HEK293 (cell line): ENCODE measurements at regions not wholly inside any gene's neighbourhood (a gene's known extent, or its start where the extent isn't known, plus 50 kb on each side); places are given as distances from the start of the nearest gene placed in this dataset.

Experiments used
- CTCF ChIA-PET: fragments of 350-600 bp; formaldehyde crosslinking; extraction: SDS; loops from one replicate; lab custom pipeline; 2021; ENCODE audit warnings: antibody characterized with exemption; lab: Yijun Ruan, JAX
- POLR2A ChIA-PET: fragments of 300-600 bp; formaldehyde crosslinking; extraction: SDS; loops from one replicate; lab custom pipeline; 2020; ENCODE audit warnings: antibody characterized with exemption, inconsistent platforms; lab: Yijun Ruan, JAX
- H3K27ac ChIP-seq: fragments of 200-500 bp; sonication (Bioruptor generic); 2 replicates; pipeline ENCODE4 v1.5.1; 2014; ENCODE audit warnings: low read depth, low read length, control low read depth, inconsistent platforms; ENCODE audit errors: extremely low read depth
- H3K36me3 ChIP-seq, 2 experiments: fragments of 200-500 bp in 1 of 2; sonication (Bioruptor generic) in 1 of 2; 1 replicate in 1 of 2; 2 replicates in 1 of 2; pipeline ENCODE4 v1.5.1; 2014 to 2017; ENCODE audit warnings: inconsistent platforms in 2 of 2, low read length in 2 of 2; ENCODE audit not compliant: control insufficient read depth in 2 of 2, insufficient read depth in 1 of 2
- H3K4me1 ChIP-seq: fragments of 200-500 bp; sonication (Bioruptor generic); 2 replicates; pipeline ENCODE4 v1.5.1; 2014; ENCODE audit warnings: mild to moderate bottlenecking, low read length, inconsistent platforms; ENCODE audit not compliant: control insufficient read depth, insufficient read depth
- H3K4me3 ChIP-seq: 2 replicates; pipeline ENCODE4 v1.5.1; 2011; ENCODE audit warnings: low read depth, mild to moderate bottlenecking, control low read depth, low read length, moderate library complexity
- H3K9me3 ChIP-seq: fragments of 200-500 bp; sonication (Bioruptor generic); 2 replicates; pipeline ENCODE4 v1.5.1; 2014; ENCODE audit warnings: low read depth, low read length, inconsistent platforms; ENCODE audit not compliant: control insufficient read depth, insufficient read depth
- GLIS2 ChIP-seq: fragments of 450-650 bp; formaldehyde crosslinking; IDR thresholded peaks from 2 replicates; pipeline ENCODE4 v1.5.1; 2016; ENCODE audit warnings: missing biosample characterization, missing genetic modification characterization
- HIC1 ChIP-seq: fragments of 450-650 bp; formaldehyde crosslinking; IDR thresholded peaks from 2 replicates; pipeline ENCODE4 v1.5.1; 2016; ENCODE audit warnings: missing biosample characterization, missing genetic modification characterization
- PRDM1 ChIP-seq: fragments of 450-650 bp; formaldehyde crosslinking; IDR thresholded peaks from 2 replicates; pipeline ENCODE4; 2016; ENCODE audit warnings: missing biosample characterization, missing genetic modification characterization
- PRDM2 ChIP-seq: fragments of 450-650 bp; formaldehyde crosslinking; IDR thresholded peaks from 2 replicates; pipeline ENCODE4 v1.5.1; 2016; ENCODE audit warnings: missing biosample characterization, missing genetic modification characterization, borderline replicate concordance
- SALL2 ChIP-seq: fragments of 450-650 bp; formaldehyde crosslinking; IDR thresholded peaks from 2 replicates; pipeline ENCODE4 v1.5.0; 2017; ENCODE audit warnings: missing biosample characterization, mild to moderate bottlenecking, missing genetic modification characterization, borderline replicate concordance
- SETDB1 ChIP-seq: IDR thresholded peaks from one replicate; pipeline ENCODE4 v1.6.1; 2017; ENCODE audit warnings: mild to moderate bottlenecking, low read length, moderate library complexity, mixed read lengths; ENCODE audit not compliant: insufficient read length
- SP2 ChIP-seq: fragments of 450-650 bp; formaldehyde crosslinking; IDR thresholded peaks from 2 replicates; pipeline ENCODE4 v1.5.1; 2016; ENCODE audit warnings: missing biosample characterization, missing genetic modification characterization
- ZFP69B ChIP-seq: fragments of 450-650 bp; formaldehyde crosslinking; IDR thresholded peaks from 2 replicates; pipeline ENCODE4 v1.5.1; 2016; ENCODE audit warnings: missing biosample characterization, missing genetic modification characterization
- ZNF132 ChIP-seq: fragments of 450-650 bp; formaldehyde crosslinking; IDR thresholded peaks from 2 replicates; pipeline ENCODE4 v1.5.1; 2017; ENCODE audit warnings: missing biosample characterization, missing genetic modification characterization, borderline replicate concordance
- ZNF146 ChIP-seq: fragments of 450-650 bp; formaldehyde crosslinking; IDR thresholded peaks from 2 replicates; pipeline ENCODE4 v1.5.1; 2016; ENCODE audit warnings: missing biosample characterization, missing genetic modification characterization
- ZNF37A ChIP-seq: fragments of 450-650 bp; IDR thresholded peaks from 2 replicates; pipeline ENCODE4 v1.5.1; 2018; ENCODE audit warnings: missing biosample characterization, missing genetic modification characterization
- ZNF416 ChIP-seq: fragments of 450-650 bp; formaldehyde crosslinking; IDR thresholded peaks from 2 replicates; pipeline ENCODE4 v1.5.1; 2016; ENCODE audit warnings: missing biosample characterization, missing genetic modification characterization
- ZNF433 ChIP-seq: fragments of 450-650 bp; formaldehyde crosslinking; IDR thresholded peaks from 2 replicates; pipeline ENCODE4 v1.5.1; 2016; ENCODE audit warnings: missing biosample characterization, missing genetic modification characterization, low read depth
- ZNF510 ChIP-seq: fragments of 450-650 bp; formaldehyde crosslinking; IDR thresholded peaks from 2 replicates; pipeline ENCODE4 v1.5.1; 2018; ENCODE audit warnings: mild to moderate bottlenecking, missing genetic modification characterization, missing biosample characterization; ENCODE audit not compliant: insufficient replicate concordance
- ZNF544 ChIP-seq: fragments of 450-650 bp; formaldehyde crosslinking; IDR thresholded peaks from 2 replicates; pipeline ENCODE4 v1.5.0; 2017; ENCODE audit warnings: missing biosample characterization, missing genetic modification characterization
- ZNF555 ChIP-seq: fragments of 450-650 bp; formaldehyde crosslinking; conservative IDR thresholded peaks from 2 replicates; pipeline ENCODE4 v1.5.1; 2017; ENCODE audit warnings: missing biosample characterization, mild to moderate bottlenecking, missing genetic modification characterization, inconsistent platforms
- ZNF664 ChIP-seq: fragments of 450-650 bp; formaldehyde crosslinking; IDR thresholded peaks from 2 replicates; pipeline ENCODE4 v1.5.1; 2016; ENCODE audit warnings: missing biosample characterization, missing genetic modification characterization
- ZNF768 ChIP-seq: fragments of 450-650 bp; formaldehyde crosslinking; IDR thresholded peaks from 2 replicates; pipeline ENCODE4 v1.5.1; 2018; ENCODE audit warnings: missing biosample characterization, mild to moderate bottlenecking, missing genetic modification characterization
- ZSCAN30 ChIP-seq: fragments of 450-650 bp; IDR thresholded peaks from 2 replicates; pipeline ENCODE4 v1.5.1; 2018; ENCODE audit warnings: missing biosample characterization, mild to moderate bottlenecking, missing genetic modification characterization, moderate library complexity

- TF ChIP-seq SALL2 (tag by site-specific recombination), result no peak
- TF ChIP-seq, all 188 proteins: peak for 0
These were observed 57.6 kb upstream of the LIPC start (continued) for GRCh38 chr15:58374147-58374546.

- ChIA-PET POLR2A (no interaction called here), CTCF (interaction anchor here (0.6 kb wide), 1 partner anchor 604 kb away, joined by 4 read pairs; no protein-coding TSS in a partner anchor)
- no peak overlapping the region for H3K27ac ChIP-seq
- no peaks in the 10 kb centered on the region for H3K9me3 ChIP-seq
- TF ChIP-seq ZNF768 (no peak), SETDB1 (peak; percentile 52), ZNF544 (tag by site-specific recombination) (no peak), ZNF37A (tag by site-specific recombination) (no peak), SP2 (no peak), ZNF664 (no peak), ZNF555 (tag by site-specific recombination) (no peak)
- H3K36me3 ChIP-seq, result no peaks in the 10 kb centered on the region
- no peaks in the 10 kb centered on the region for H3K4me1 ChIP-seq
- H3K4me3 ChIP-seq, result no peak overlapping the region
These were observed 54.6 kb upstream of the LIPC start for GRCh38 chr15:58377193-58377592.

- Histone ChIP-seq H3K4me3 (no peak overlapping the region), H3K4me1 (no peaks in the 10 kb centered on the region), H3K9me3 (no peaks in the 10 kb centered on the region), H3K36me3 (no peaks in the 10 kb centered on the region), H3K27ac (no peak overlapping the region)
- TF ChIP-seq PRDM1 (tag by site-specific recombination) (no peak), HIC1 (tag by site-specific recombination) (no peak), ZSCAN30 (tag by site-specific recombination) (no peak), ZFP69B (tag by site-specific recombination) (no peak), ZNF510 (tag by site-specific recombination) (no peak), ZNF146 (no peak), PRDM2 (tag by site-specific recombination) (no peak), ZNF132 (tag by site-specific recombination) (no peak), ZNF433 (tag by site-specific recombination) (no peak), GLIS2 (tag by site-specific recombination) (no peak), ZNF416 (tag by site-specific recombination) (no peak), SP2 (no peak)
- ChIA-PET CTCF (interaction anchor here (0.7 kb wide), 1 partner anchor 114 kb away, joined by 3 read pairs; no protein-coding TSS in a partner anchor), POLR2A (no interaction called here)
These were observed 53.3 kb upstream of the LIPC start for GRCh38 chr15:58378241-58379085.
